RWPE2 (cell line): ENCODE measurements at regions not wholly inside any gene's neighbourhood (a gene's known extent, or its start where the extent isn't known, plus 50 kb on each side); places are given as distances from the start of the nearest gene placed in this dataset.

Experiments used
- ATAC-seq: fragments of 200-7000 bp; cut with Tn5 transposase; 3 replicates; pipeline ENCODE4 v1.9.1; 2021; ENCODE audit warnings: low read depth
- DNase-seq: peaks from one replicate; pipeline ENCODE4 v3.0.0-alpha.2; 2020; ENCODE audit warnings: low spot score
- H3K27ac ChIP-seq: fragments of 450-650 bp; 2 replicates; pipeline ENCODE4 v1.5.1; 2017; ENCODE audit warnings: mild to moderate bottlenecking; ENCODE audit not compliant: poor library complexity, severe bottlenecking
- H3K27me3 ChIP-seq: fragments of 250-450 bp; sonication (Bioruptor Pico); 2 replicates; pipeline ENCODE4 v1.5.1; 2021; ENCODE audit warnings: mild to moderate bottlenecking, moderate library complexity; ENCODE audit not compliant: insufficient read depth, poor library complexity, severe bottlenecking
- H3K36me3 ChIP-seq: fragments of 250-450 bp; sonication (Bioruptor Pico); 2 replicates; pipeline ENCODE4 v1.5.1; 2020; ENCODE audit warnings: low read depth, mild to moderate bottlenecking, moderate library complexity
- H3K4me1 ChIP-seq: fragments of 250-450 bp; sonication (Bioruptor Pico); 2 replicates; pipeline ENCODE4 v1.5.1; 2021; ENCODE audit warnings: mild to moderate bottlenecking, moderate library complexity; ENCODE audit not compliant: insufficient read depth, poor library complexity, severe bottlenecking
- H3K4me3 ChIP-seq: fragments of 250-450 bp; sonication (Bioruptor Pico); 2 replicates; pipeline ENCODE4 v1.5.1; 2021; ENCODE audit warnings: mild to moderate bottlenecking, moderate library complexity; ENCODE audit not compliant: severe bottlenecking
- H3K9me3 ChIP-seq: fragments of 250-450 bp; sonication (Bioruptor Pico); 2 replicates; pipeline ENCODE4 v1.5.1; 2021; ENCODE audit warnings: mild to moderate bottlenecking, moderate library complexity; ENCODE audit not compliant: severe bottlenecking
- CTCF ChIP-seq: fragments of 450-650 bp; IDR thresholded peaks from one replicate; pipeline ENCODE4 v1.5.1; 2017; ENCODE audit warnings: mild to moderate bottlenecking, moderate library complexity; ENCODE audit not compliant: poor library complexity, severe bottlenecking

GRCh38 chr5:91840412-91840811 lies 457.3 kb upstream of the ARRDC3 start:
- DNase-seq, result no peak
- no peak for TF ChIP-seq CTCF

GRCh38 chr5:91839721-91840120 lies 456.6 kb upstream of the ARRDC3 start:
- no peak for DNase-seq
- H3K9me3 ChIP-seq, result no peaks in the 10 kb centered on the region
- H3K4me1 ChIP-seq, result no peaks in the 10 kb centered on the region
- H3K4me3 ChIP-seq, result no peak overlapping the region
- no peaks in the 10 kb centered on the region for H3K36me3 ChIP-seq
- H3K27me3 ChIP-seq, result peaks cover 6% of the 10 kb centered on the region
- no peak for TF ChIP-seq CTCF
- ATAC-seq, result no peak
- H3K27ac ChIP-seq, result no peak overlapping the region

More at GRCh38 chr5:91840412-91840811, 457.3 kb upstream of the ARRDC3 start:
- Histone ChIP-seq H3K27me3 (peaks cover 6% of the 10 kb centered on the region), H3K27ac (no peak overlapping the region), H3K36me3 (no peaks in the 10 kb centered on the region), H3K9me3 (no peaks in the 10 kb centered on the region), H3K4me1 (no peaks in the 10 kb centered on the region), H3K4me3 (no peak overlapping the region)
- ATAC-seq, result no peak

GRCh38 chr5:91839233-91839632 lies 456.1 kb upstream of the ARRDC3 start:
- H3K36me3 ChIP-seq, result no peaks in the 10 kb centered on the region
- no peak for DNase-seq

GRCh38 chr5:91830361-91830953 lies 447.3 kb upstream of the ARRDC3 start:
- no peak for ATAC-seq
- Histone ChIP-seq H3K4me1 (no peaks in the 10 kb centered on the region), H3K27ac (no peak overlapping the region), H3K4me3 (no peak overlapping the region), H3K27me3 (peaks cover 2% of the 10 kb centered on the region), H3K9me3 (no peaks in the 10 kb centered on the region), H3K36me3 (no peaks in the 10 kb centered on the region)
- no peak for TF ChIP-seq CTCF
- no peak for DNase-seq

More at GRCh38 chr5:91839233-91839632, 456.1 kb upstream of the ARRDC3 start:
- Histone ChIP-seq H3K4me3 (no peak overlapping the region), H3K27ac (no peak overlapping the region), H3K9me3 (no peaks in the 10 kb centered on the region), H3K4me1 (no peaks in the 10 kb centered on the region), H3K27me3 (peaks cover 6% of the 10 kb centered on the region)
- no peak for ATAC-seq
- TF ChIP-seq CTCF, result no peak

- TF ChIP-seq CTCF, result no peak
Observed at GRCh38 chr5:91825618-91826017, 442.5 kb upstream of the ARRDC3 start.

More at GRCh38 chr5:91825618-91826017, 442.5 kb upstream of the ARRDC3 start:
- no peaks in the 10 kb centered on the region for H3K36me3 ChIP-seq
- H3K4me1 ChIP-seq, result no peaks in the 10 kb centered on the region
- DNase-seq (no peak), ATAC-seq (no peak)
- H3K27me3 ChIP-seq, result peaks cover 2% of the 10 kb centered on the region
- no peaks in the 10 kb centered on the region for H3K9me3 ChIP-seq
- no peak overlapping the region for H3K27ac ChIP-seq
- no peak overlapping the region for H3K4me3 ChIP-seq
